SK-N-MC (cell line): ENCODE measurements at regions not wholly inside any gene's neighbourhood (a gene's known extent, or its start where the extent isn't known, plus 50 kb on each side); places are given as distances from the start of the nearest gene placed in this dataset.

Experiments
- EZH2 ChIP-seq: fragments of 200-600 bp; sonication (generic); IDR thresholded peaks from one replicate; pipeline ENCODE4 v1.6.1; 2017; ENCODE audit warnings: antibody characterized with exemption
- FOXP2 ChIP-seq: optimal IDR thresholded peaks from 2 replicates; pipeline ENCODE3; 2011; ENCODE audit warnings: mild to moderate bottlenecking, moderate library complexity; ENCODE audit not compliant: insufficient read depth; ENCODE audit errors: extremely low read length, control extremely low read depth
- POLR2AphosphoS5 ChIP-seq: IDR thresholded peaks from 2 replicates; pipeline ENCODE4 v1.6.1; 2012; ENCODE audit warnings: mild to moderate bottlenecking, low read depth, low read length, borderline replicate concordance

DNA sequence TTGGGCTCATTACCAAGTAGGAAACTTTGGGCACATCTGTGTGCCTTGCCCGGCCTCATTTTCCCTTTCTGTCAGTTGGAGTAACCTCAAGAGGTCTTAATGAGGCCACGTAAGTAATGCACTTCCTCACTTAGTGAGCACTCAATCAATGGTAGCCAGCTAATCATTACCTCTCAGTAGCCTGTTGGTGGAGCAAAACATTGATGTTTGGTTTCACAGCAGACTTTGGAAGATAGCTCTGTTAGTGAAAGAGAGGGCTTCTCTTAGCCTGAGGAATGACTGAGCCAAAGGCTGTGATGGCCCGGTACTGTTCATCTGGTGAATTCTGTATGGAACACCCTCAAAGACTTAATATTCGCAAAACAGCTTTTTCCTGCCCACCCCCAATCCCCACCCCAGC, 55.9 kb upstream of the ID4 start:
- TF ChIP-seq POLR2AphosphoS5, result no peak
- no peak for TF ChIP-seq EZH2
- no peak for TF ChIP-seq FOXP2
